MV-4-11 (cell line): ENCODE measurements at regions not wholly inside any gene's neighbourhood (a gene's known extent, or its start where the extent isn't known, plus 50 kb on each side); places are given as distances from the start of the nearest gene placed in this dataset.
"Not testable (repeated sequence)": the region's sequence is repeated elsewhere in the genome, so short reads cannot be mapped to it uniquely, and the experiment has no call there.

ENCODE experiments used
- DNase-seq: peaks from one replicate; lab custom pipeline; 2025; lab: John Stamatoyannopoulos, UW

DNA sequence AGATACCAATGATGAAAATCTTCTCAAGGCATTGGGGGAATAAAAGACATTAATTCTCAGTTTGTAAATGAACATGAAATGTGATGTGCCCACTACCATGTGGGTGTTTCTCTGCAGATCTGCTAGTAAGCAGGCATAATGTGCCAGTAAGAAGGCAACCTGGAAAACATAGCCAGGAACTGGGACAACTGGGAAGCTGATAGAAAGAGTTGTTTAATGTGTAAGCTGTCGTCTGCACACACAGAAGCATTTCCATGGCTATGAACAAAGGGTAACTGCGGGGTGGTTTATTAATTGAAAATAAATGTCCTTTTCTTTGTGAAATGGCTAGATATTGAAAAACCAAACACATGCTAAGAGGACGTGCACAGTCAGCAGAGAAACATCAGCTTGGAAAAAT lies 52.0 kb downstream of the ZC3H11B start:
- no peak for DNase-seq

DNA sequence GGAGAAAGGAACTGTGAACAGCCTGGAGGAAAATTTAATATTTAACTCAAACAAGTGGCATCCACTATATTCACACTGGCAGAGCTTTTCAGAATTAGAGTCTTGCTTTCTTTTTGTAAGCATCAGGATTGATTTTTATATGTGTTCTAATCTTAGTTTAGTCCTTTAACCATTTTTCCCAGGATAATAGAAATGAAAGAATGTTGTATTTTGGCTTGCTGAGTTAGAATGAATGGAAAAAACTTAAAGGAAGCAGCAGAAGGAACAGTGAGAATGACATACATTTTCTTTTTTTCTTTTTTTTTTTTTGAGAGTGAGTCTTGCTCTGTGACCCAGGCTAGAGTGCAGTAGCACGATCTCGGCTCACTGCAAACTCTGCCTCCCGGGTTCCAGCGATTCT lies 53.0 kb downstream of the ZC3H11B start:
- DNase-seq: no peak

DNA sequence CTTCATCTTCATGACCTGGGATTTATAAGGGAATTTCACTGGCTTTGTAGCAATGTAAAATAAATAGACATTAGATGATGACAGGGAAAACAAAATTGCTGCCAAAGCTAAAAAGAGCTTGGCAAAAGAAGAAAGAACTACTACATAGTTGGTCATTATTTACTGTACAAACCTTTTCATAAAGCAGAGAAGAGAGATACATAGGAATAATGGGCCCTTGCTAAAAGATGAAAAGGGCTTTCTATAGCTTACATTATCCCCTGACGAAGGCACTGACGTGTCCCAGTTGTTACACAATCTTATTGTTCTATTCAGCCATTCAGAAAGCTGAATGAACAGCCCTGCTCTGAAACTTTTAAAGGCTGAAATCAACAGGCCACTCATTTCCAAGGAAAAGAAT lies 57.1 kb downstream of the ZC3H11B start:
- no peak for DNase-seq

DNA sequence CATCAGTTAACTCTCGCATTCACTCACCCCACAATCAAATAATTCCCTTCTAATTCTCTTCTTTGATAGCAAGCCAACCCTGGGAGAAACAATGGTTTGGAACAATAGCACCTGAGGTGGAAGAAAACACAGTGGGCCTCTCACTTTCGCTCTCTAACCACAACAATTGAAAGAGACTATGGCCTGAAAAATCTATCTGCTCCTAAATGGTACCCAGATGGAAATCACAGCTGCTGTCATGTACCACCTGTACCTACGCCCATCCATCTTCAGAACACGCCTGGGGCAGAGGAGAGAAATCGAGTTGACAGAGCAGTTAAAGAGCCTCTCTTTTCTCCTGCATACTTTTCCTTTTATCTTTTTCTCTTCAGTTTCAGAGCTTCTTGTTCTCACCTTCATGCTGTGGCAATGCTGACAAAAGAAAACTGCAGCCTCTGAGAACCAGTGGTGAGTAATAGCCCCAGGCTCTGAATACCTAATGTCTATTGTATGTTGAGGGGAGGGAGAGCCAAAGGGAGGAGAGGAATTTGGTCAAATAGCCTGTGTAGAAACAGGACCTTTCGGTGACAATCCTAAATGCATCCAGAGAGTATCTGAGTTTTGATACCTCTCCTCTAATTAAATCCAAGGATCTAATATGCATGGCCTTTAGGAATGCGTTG lies 57.7 kb downstream of the ZC3H11B start:
- DNase-seq: no peak

DNA sequence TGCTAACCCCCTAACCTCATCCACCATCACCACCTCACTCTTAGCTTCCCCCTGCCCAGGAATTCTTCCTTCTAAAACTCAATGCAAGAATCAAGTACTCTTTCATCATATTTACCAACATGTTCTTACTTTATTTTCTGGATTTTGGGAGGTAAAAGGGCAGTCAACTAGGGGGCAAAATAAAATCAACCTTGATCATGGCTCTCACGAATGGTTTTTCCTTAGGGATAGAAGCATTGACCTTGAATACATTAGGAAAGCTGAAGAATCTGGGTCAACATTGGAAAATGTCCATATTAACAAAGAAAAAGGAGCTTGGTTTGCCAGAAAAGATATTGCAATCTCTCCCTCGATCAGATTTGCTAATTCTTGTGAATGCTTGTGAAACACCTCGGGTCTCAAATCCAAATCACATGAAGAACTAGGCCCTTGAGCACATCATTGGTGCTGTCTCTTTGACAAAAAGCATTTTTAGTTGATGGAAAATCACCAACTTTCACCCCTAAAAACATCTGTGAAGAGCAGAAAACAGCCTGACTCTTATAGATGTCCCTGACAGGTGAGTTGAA lies 58.9 kb downstream of the ZC3H11B start:
- no peak for DNase-seq

DNA sequence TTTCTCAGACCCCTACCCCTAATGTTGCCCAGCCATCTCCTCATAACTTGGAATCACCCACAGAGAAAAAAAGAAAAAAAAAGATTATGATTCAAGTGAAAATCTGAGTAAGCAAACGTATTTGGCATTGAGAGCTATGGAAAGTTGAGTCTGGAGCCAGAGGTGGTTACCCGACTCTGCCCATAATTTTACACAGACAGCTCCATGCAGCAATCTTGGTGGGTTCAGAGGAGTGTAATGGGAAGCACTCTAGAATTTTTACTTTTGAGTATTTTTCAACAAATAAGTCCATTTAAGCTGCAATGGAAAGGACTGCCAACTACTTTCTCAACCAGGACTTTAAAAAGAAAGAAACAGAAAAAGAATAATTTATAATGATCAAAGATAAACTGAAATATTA lies 62.7 kb downstream of the ZC3H11B start:
- no peak for DNase-seq

DNA sequence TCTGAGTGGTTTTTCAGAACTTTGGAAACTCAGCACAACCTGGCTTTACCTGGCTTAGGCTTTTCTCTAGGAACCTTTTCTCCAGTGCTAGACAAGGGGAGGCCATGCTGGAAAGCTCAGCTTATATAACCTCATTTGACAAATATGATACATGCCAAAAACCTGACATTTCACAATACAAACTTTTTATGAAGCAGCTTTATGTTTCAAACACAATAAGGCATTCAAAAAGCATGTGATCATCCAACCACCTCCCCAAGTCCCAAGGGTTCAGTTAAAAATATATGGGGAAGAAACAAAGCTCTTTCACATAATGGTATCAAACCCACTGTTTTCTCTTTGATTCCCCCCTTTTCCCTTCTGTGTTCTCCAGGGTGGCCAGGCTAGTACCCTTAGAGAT lies 63.7 kb downstream of the ZC3H11B start:
- DNase-seq: no peak

DNA sequence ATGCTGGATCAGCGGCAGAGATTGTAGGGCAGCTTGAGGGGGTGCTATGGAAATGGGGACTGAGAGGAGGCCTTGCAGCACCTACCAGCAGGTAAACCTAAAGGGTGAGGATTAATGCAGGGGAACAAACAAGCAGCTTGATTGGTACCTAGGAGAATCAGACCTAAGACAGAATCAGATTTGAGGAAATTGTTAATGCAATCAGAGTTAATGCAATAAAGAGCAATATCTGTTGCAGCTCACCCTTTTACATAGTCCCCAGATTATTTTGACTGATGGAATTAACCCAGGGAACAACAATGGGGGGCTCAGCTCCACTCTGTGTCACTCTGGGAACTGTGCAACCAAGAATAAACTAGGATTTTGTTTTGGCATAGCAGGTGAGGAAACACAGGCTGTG lies 64.5 kb downstream of the ZC3H11B start:
- DNase-seq: no peak

DNA sequence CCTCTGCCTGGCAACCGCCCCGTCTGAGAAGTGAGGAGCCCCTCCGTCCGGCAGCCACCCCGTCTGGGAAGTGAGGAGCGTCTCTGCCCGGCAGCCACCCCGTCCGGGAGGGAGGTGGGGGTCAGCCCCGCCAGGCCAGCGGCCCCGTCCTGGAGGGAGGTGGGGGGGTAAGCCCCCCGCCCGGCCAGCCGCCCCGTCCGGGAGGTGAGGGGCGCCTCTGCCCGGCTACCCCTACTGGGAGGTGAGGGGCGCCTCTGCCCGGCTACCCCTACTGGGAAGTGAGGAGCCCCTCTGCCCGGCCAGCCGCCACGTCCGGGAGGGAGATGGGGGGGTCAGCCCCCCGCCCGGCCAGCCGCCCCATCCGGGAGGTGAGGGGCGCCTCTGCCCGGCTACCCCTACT lies 67.1 kb downstream of the ZC3H11B start:
- DNase-seq: not testable (repeated sequence)

DNA sequence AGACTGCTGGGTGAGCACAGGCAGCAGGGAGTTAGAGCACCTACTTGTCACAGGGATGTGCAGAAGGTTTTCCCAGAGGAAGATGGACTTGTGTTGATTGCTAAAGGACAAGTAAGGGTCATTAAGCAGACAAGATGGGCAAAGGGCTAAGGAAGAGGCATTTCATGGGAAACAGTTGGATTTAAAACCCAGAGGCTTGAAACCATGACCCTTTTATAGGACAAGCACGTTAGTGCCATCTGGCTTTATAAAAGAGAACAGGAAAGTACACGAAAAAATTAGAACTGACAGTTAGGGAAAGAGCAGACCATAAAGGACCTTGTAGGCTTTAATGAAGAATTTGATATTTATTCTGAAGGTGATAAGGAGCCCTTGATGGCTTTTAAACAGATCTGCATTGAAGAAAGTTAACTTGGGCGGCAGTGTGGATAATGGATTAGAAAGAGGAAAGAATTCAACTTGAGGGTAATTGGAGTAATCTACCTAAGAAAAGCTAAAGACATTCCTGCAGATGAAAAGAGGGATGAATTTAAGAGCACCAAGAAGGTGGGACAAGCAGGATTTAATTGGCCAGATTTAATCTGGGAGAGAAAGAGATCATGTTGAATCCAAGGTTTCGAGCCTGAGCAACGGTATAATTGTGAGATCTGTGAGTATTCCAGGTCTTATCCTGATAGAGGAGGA lies 68.6 kb downstream of the ZC3H11B start:
- no peak for DNase-seq

DNA sequence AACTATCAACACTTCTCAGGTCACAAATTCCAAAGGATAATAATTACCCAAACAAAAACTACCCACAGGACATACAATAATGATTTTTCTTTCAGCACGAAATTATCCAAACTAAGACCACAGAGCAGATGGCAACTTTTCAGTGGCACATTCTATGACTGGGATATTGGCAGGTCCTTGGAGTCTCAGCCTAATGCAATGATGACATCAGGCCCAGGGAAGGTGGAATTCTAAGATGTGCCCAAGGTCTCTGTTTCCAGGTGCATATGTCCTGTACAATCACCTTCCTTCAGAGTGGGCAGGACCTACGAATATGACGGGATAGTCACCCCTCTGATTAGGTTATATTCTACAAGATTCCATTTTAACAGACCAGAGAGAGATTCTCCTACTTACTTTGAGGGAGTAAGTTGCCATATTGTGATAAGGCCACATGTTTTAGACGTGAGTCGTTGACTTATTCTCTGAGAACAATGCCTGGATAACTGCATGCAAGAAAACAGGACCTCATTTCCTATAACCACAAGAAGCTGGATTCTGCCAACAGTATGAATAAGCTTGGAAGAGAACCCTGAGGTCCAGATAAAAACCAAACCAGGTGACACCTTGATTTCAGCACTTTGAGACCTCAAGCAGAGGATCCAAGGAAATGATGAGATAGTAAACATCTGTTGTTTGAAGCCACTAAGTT lies 69.9 kb downstream of the ZC3H11B start:
- DNase-seq: no peak

DNA sequence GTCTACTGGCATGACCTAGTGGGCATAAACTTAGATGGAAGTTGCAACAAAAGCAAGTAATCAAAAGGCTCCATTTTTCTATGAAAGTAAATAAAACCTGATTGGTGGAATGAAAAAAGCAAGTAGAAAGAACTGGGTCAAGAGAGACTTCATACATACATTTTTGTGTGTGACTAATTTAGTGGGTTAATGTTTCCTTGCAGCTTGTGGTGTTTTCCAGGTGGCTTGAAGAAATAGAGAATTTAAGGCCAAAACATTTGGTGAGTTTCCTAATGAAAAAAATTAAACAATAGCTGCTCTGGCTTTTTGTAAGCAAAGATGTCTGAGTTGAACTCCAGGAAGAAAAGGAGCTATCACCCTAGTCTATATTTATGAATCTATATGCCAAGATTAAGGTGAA lies 71.0 kb downstream of the ZC3H11B start:
- DNase-seq: no peak

DNA sequence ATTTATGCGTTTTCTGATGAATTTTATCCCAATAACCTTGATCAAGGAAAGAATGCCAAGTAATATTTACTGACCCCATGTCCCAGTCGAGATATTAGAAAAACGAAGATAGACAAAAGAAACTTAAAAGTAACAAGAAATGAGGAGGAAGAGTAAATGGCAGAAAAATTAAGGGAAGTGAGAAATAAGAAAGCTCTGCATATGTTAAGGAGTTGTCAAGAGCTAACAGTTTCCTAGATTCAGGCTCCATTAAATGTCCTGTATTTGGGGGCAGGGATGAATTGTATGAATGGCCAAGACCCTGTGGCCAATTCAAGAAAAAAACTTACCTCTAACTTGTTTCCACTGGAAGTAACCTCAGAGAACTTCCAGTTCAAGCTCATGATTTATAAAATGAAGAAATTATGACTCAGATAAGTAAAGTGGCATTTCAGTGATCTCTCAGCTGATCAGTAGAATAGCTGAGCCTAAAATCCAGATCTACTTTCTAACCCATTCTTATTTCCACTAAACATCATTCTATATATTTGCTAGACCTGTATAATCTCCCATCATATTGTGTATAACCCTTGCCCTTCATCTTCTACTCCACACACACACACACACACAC lies 73.2 kb downstream of the ZC3H11B start:
- peak; percentile 15 for DNase-seq

DNA sequence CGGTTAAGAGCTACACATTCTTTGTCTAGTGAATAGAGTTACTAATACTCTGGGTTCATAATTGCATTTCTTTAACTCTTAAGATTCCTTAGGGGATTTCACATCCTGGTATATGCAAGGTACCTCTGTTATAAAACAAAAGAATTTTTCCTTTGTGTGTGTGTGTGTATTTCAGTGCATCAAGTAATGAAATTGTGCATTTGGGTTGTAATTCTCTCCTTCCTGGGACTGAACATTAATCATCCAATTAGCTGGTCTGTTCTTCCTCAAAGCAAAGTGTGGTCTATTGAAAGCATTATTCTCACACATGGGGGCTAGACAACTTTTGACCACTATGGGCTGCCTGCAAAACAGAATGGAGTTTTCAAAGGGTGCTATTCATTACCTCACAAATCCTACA lies 74.0 kb downstream of the ZC3H11B start:
- DNase-seq: no peak

DNA sequence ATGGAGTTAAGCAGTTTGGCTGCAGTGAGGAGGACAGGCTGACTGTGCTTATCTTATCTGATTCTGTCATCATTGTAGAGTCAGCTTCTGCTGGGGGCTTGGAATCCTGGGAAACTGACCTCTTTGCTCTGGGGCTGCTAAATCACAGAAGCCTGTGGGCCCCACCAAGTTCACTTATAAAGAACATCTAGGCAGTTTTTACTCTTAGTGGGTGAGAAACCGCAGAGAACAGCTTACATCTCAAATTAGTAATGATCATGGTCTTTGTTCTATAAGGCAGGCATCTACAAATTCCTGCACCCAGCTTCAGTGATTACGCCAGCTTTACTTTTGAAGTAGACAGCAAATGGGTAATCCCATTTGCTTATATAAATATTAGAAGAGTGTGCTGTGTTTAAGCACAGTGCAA lies 75.7 kb downstream of the ZC3H11B start:
- DNase-seq: no peak

DNA sequence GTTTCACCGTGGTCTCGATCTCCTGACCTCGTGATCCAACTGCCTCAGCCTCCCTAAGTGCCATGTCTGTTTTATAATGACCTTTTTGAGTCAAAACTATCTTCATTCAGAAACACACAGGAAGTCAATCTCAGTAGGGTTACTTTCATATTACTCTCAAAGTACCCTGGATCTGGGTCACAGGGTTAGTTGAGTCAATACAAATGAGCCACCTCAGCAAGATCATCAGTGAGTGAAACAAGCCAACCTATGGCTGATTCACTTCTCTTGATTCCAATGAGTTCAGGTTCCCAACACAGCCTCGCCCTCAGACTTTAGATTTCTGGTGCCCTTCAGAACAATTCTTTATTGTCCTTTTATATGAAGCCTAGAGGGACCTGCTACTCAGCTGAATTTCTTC lies 76.9 kb downstream of the ZC3H11B start:
- no peak for DNase-seq

DNA sequence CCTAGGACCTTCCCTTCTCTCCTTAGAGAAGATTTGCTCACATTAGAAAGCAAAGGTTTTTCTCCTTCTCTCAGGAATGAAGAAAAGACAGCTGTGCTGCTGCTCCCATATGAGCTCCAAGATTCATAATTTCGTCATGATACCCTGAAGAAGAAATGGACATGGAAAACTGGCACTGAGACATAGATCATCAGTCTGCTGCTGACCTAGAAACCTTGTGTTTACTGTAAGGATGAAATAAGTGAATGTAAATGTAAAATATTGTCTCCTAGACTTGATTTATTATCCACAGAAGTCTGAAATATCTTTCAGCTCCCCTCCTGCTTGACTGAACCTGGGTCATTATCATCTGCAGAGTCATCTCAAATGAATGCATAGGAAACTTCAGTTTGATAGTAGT lies 77.9 kb downstream of the ZC3H11B start:
- no peak for DNase-seq

DNA sequence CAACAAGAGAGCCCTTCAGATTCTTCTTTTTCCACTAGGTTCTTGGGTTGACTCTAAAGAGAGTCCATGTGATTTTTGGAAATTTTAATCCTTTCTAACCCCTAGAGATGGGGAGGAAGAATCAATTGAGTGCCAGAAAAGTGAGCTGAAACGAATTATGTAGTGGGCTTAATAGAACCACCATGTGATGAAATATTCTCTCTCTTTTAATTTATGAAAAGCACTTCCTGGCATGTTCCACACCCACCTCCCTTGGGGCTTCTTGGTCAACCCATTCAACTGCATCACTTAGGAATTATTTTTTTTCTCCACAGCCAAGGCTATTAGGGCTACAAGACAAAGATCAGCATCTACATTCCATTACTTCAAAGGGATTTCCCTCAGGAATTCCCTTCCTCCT lies 79.6 kb downstream of the ZC3H11B start:
- no peak for DNase-seq

DNA sequence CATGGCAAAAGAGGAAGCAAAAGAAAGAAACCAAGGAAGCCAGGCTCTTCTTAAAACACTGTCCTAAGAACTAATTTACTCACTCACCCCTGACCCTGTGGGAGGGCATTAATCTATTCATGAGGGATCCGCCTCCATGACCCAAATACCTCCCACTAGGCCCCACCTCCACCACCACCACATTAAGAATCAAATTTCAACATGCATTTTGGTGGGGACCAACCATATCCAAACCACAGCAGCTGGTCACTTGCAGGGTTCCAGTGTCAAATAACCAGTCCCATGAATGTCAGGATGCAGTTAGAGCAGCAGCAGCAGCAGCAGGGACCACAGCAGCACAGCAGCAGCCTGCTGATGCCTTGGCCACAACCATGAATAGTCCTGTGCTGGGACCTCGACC lies 83.8 kb downstream of the ZC3H11B start:
- peak; percentile 87 for DNase-seq

DNA sequence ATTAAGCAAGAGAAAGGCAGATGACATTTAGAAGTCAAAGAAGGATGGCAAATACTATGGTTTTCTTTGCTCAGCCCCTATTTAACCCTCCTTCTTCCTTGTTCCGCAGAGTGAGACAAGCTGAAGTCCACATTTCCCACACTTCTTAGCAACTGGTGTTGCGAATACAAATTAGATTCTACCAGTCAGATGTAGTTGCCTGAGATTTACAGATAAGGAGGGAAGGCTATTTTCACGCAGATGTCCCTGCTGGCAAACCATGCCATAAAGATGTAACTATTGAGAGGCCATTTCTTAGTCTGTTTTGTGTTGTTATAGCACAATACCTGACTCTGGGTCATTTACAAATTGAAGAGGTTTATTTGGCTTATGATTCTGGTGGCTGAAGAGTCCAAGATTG lies 84.3 kb downstream of the ZC3H11B start:
- no peak for DNase-seq

DNA sequence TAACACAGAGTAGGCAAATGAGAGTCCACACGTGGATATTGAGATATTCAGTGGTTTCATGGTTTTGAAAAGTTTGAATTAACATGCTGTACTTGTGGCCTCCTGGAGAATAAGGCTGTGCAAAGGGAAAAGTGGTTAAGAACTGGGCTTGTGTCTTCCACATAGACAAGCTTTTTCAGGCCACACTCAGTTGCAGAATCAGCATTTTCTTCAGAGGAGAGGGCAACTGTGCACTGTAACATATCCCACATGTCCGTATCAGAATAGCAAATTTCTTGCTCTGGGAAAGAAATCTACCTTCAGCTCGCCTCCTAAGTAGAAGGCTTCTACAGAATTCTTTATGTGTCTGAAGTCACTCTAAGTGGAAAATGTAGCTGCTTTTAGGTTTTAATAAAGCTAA lies 84.9 kb downstream of the ZC3H11B start:
- DNase-seq: no peak

DNA sequence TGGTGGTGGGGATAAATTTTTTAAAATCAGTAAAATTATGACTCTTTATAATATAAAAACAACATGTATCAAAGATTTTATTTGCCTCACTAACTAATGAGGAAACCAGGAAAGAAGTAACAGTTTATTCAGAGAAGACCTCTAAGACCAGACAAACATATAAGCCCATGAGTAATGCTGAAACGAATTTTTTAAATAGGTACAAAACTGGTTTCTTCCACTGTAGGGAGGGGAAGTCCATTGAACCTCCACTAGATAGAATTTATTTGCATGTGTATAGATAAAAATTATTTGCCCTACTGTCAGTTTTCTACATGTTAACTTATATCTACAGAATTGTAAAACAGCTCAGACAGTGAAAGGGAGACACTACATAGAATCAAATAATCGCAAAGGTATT lies 86.8 kb downstream of the ZC3H11B start:
- no peak for DNase-seq

DNA sequence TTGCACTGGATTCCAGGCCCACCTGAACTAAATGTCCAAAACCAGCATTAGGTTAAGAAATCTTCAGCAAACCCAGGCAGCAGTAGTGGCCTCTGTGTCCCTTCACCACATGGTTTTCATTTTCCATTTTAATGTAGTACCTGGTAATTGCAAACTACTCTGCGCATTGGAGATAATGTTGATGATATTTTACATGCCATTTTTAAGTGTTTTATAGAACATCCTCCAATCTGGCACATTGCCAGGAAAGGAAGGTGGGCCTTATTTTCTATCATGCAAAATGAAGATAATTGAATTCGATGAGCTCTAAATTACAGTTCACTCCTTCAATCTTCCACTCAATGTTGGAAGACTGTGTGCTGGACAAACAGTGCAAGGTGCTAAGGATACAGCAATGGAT lies 89.5 kb downstream of the ZC3H11B start:
- no peak for DNase-seq
